ENCODE measurements at regions not wholly inside any gene's neighbourhood (a gene's known extent, or its start where the extent isn't known, plus 50 kb on each side); places are given as distances from the start of the nearest gene placed in this dataset.

DNA sequence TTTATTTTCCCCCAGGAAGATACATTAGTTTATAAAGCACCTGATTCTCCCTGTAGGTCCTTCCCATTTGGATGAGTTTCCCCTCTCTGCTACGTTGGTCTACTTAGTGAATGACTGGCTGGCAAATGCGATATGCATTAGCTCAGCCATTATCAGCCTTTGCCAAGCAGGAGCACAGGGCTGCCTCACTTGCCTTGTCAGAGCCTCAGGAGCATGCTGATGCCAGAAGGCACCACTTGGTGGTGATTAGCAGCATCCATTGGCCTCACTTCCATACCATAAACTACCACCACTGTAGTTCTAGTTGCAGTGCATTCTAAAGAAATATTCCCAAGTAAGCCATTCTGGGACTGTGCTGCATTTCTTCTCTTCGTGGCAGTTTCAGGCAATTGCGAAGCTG is 442.8 kb upstream of the CHST9 start:
- no peaks in the 10 kb centered on the region for H3K9me3 ChIP-seq
- TF ChIP-seq, protein P1, sequence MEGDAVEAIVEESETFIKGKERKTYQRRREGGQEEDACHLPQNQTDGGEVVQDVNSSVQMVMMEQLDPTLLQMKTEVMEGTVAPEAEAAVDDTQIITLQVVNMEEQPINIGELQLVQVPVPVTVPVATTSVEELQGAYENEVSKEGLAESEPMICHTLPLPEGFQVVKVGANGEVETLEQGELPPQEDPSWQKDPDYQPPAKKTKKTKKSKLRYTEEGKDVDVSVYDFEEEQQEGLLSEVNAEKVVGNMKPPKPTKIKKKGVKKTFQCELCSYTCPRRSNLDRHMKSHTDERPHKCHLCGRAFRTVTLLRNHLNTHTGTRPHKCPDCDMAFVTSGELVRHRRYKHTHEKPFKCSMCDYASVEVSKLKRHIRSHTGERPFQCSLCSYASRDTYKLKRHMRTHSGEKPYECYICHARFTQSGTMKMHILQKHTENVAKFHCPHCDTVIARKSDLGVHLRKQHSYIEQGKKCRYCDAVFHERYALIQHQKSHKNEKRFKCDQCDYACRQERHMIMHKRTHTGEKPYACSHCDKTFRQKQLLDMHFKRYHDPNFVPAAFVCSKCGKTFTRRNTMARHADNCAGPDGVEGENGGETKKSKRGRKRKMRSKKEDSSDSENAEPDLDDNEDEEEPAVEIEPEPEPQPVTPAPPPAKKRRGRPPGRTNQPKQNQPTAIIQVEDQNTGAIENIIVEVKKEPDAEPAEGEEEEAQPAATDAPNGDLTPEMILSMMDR (IDR thresholded peaks at IDR 0.05) = no peak
- DNase-seq = no peak
- H3K27ac ChIP-seq = no peak overlapping the region
- H3K27me3 ChIP-seq = no peaks in the 10 kb centered on the region
- H3K4me1 ChIP-seq = no peaks in the 10 kb centered on the region
- H3K4me3 ChIP-seq = no peak overlapping the region
- H3K36me3 ChIP-seq = no peaks in the 10 kb centered on the region
- intact Hi-C loops (cut with DNase I) = no loop called here
- no peak overlapping the region for H3K9ac ChIP-seq (ENCODE audit: low read depth in 2 of 2, low read length in 2 of 2)

DNA sequence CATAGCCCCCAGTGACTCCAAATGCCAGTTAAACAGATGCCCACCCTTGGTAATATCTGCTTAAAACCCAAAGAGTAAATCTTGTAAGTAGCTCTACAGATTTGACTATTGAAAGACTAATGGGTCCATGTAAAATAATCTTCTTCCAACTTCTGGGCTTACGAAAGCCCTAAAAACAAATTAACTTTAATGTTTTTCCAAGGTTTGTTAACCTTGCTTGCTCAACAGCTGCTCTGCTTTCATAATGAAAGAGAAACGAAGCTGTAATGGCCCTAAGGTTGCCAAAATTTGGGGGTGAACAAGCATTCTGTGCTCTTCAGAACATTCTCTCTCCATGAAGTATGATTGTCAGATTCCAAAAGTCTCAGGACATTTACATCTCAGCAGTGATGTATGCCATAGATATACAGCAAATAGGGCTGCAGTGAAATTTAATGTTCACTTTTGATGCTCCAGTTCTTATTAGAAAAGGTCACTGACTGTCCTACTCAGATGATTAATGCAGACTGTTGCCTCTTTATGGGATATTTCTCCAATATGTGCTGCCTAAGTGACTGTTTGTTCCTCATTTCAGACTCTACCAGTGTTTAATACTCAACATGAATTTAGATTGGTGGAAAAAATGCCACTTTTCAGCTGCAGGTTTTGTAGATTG is 436.3 kb upstream of the CHST9 start:
- intact Hi-C loops (cut with DNase I) = no loop called here
- TF ChIP-seq, protein P1 (IDR thresholded peaks at IDR 0.05) = no peak

DNA sequence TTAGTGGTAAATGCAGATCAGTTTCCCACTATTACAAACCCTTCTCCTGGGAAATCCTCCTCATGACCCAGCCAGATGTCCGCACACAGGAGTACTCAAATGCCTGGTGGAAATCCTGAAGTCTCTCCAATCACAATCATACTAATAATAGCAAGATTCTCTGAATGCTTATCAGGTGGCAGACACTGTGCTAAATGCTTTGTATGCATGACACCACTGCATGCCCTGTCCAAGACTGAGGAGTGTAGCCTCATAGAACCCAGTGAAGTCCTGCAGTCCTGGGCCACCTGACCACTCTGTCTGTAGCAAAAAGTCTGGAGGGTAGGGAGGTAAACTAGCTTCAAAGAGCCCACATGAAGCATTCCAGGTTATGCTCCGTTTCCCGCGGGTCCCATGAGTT is 434.8 kb upstream of the CHST9 start:
- Histone ChIP-seq H3K4me1 (no peaks in the 10 kb centered on the region), H3K27me3 (no peaks in the 10 kb centered on the region), H3K36me3 (no peaks in the 10 kb centered on the region), H3K4me3 (no peak overlapping the region), H3K9me3 (no peaks in the 10 kb centered on the region), H3K9ac (ENCODE audit: low read depth in 2 of 2, low read length in 2 of 2) (no peak overlapping the region), H3K27ac (no peak overlapping the region)
- TF ChIP-seq, protein P1 (IDR thresholded peaks at IDR 0.05) = no peak
- intact Hi-C loops (cut with DNase I) = no loop called here
- no peak for DNase-seq

More for the DNA sequence above, 436.3 kb upstream of the CHST9 start:
- H3K36me3 ChIP-seq = no peaks in the 10 kb centered on the region
- H3K27ac ChIP-seq = no peak overlapping the region
- H3K27me3 ChIP-seq = no peaks in the 10 kb centered on the region
- no peaks in the 10 kb centered on the region for H3K4me1 ChIP-seq
- H3K9me3 ChIP-seq = no peaks in the 10 kb centered on the region
- no peak overlapping the region for H3K4me3 ChIP-seq
- H3K9ac ChIP-seq (ENCODE audit: low read depth in 2 of 2, low read length in 2 of 2) = no peak overlapping the region
- no peak for DNase-seq

DNA sequence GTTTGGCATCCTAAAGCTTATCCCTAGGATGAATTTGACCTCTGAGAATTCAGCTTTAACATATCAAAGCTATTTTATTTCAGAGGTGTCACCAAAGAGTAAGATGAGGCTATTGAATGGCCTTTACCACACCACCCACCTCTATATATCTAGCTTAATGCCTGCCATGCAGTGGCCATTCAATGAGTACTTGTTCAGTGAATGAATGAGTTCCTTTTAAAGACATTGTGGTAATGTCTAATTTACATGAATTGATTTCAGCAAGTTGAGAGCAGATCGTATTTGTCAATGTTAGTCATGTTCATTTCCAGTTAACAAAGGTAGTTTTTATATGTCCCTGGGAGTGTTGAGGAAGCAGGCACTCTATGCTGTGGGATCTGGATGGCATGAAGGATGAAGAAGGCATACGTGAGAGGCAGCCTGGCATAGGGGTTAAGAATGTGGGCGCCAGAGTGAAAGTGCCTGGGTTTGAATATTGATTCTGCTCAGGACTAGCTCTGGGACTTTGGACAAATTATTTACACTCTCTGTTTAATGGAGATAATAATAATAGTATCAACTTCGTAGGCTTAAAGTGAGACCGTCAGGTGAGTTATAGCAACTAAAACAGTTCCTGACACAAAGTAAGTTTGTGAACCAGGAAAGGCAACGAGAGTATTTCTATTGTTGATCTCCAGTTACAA is 434.1 kb upstream of the CHST9 start:
- H3K4me3 ChIP-seq = no peak overlapping the region
- no peaks in the 10 kb centered on the region for H3K9me3 ChIP-seq
- no peaks in the 10 kb centered on the region for H3K4me1 ChIP-seq
- DNase-seq = no peak
- intact Hi-C loops (cut with DNase I) = no loop called here
- H3K36me3 ChIP-seq = no peaks in the 10 kb centered on the region
- H3K27me3 ChIP-seq = no peaks in the 10 kb centered on the region
- H3K9ac ChIP-seq (ENCODE audit: low read depth in 2 of 2, low read length in 2 of 2) = no peak overlapping the region
- TF ChIP-seq, protein P1 (IDR thresholded peaks at IDR 0.05) = no peak
- no peak overlapping the region for H3K27ac ChIP-seq

DNA sequence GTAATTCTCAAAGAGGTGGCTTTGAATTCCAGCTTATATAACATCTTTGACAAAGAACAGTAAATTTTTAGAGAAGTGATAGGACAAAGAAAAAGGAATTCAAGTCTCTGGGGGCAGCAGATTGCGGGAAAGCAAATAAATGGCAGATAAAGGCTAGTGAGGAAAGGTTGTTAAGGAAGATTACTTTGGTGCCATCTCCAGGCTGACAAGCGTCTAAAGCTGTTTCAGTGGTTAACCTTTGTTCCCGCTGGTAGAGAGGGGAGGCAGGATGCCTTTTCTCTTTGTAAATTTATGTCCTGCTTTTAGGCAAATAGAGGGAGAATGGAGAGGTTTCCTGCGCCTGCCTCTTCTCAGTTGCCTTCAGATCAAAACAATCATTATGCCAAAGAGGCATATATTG is 431.2 kb upstream of the CHST9 start:
- intact Hi-C loops (cut with DNase I) = no loop called here
- no peaks in the 10 kb centered on the region for H3K4me1 ChIP-seq
- H3K9me3 ChIP-seq = no peaks in the 10 kb centered on the region
- TF ChIP-seq, protein P1 (IDR thresholded peaks at IDR 0.05) = no peak
- no peak overlapping the region for H3K4me3 ChIP-seq
- H3K9ac ChIP-seq (ENCODE audit: low read depth in 2 of 2, low read length in 2 of 2) = no peak overlapping the region
- no peaks in the 10 kb centered on the region for H3K36me3 ChIP-seq
- H3K27me3 ChIP-seq = no peaks in the 10 kb centered on the region
- H3K27ac ChIP-seq = no peak overlapping the region
- DNase-seq = no peak
